ENCODE measurements at regions not wholly inside any gene's neighbourhood (a gene's known extent, or its start where the extent isn't known, plus 50 kb on each side); places are given as distances from the start of the nearest gene placed in this dataset.

DNA sequence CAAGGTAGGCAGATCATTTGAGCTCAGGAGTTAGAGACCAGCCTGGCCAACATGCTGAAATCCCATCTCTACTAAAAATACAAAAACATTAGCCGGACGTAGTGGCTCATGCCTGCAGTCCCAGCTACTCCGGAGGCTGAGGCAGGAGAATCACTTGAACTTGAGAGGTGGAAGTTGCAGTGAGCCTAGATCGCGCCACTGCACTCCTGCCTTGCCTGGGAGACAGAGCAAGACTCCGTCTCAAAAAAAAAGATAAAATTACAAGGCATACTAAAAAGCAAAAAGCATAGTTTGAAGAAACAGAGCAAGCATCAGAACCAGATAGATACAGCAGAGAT, 61.2 kb upstream of the CDC42BPA start:
- intact Hi-C loops (cut with micrococcal nuclease): no loop called here
- Histone ChIP-seq H3K9me1 (replicated peaks; ENCODE audit: control insufficient read depth, extremely low read depth, insufficient read depth, low read length) (no peaks in the 10 kb centered on the region), H4K20me1 (replicated peaks; ENCODE audit: control insufficient read depth, extremely low read depth, insufficient read depth, low read length) (no peaks in the 10 kb centered on the region), H2AFZ (ENCODE audit: low read depth, low read length) (no peak overlapping the region), H3K4me1 (ENCODE audit: control insufficient read depth, extremely low read depth, insufficient read depth, low read length) (no peaks in the 10 kb centered on the region), H3K4me2 (ENCODE audit: insufficient read depth, low read length) (no peak overlapping the region), H3K79me2 (ENCODE audit: control insufficient read depth, insufficient read depth, low read length) (no peaks in the 10 kb centered on the region), H3K27me3 (ENCODE audit: control insufficient read depth in 2 of 2, insufficient read depth in 2 of 2, low read length in 2 of 2) (no peaks in the 10 kb centered on the region), H3K4me3 (replicated peaks in 1 of 3; ENCODE audit: insufficient read depth in 1 of 3, low read depth in 1 of 3, low read length in 3 of 3) (no peak overlapping the region), H3K36me3 (ENCODE audit: control insufficient read depth in 2 of 2, extremely low read depth in 1 of 2, insufficient read depth in 2 of 2, low read length in 2 of 2) (no peaks in the 10 kb centered on the region), H3K9ac (replicated peaks; ENCODE audit: extremely low read depth, insufficient read depth, low read length) (no peak overlapping the region), H3K27ac (ENCODE audit: insufficient read depth, low read depth, low read length) (no peak overlapping the region), H3K9me3 (replicated peaks; ENCODE audit: control insufficient read depth, insufficient read depth, low read length) (no peaks in the 10 kb centered on the region)
- FAIRE-seq (no peak), DNase-seq (ENCODE audit: low read depth, low spot score) (no peak)
- BruUV-seq (replicated peaks): no TSS peak
- POLR2A ChIA-PET: no interaction called here
- CTCF ChIA-PET: interaction anchor here (1.4 kb wide), 1 partner anchor 10 kb away, joined by 3 read pairs; no protein-coding TSS in a partner anchor
- no peak for TF ChIP-seq POLR2A (IDR thresholded peaks at IDR 0.05; ENCODE audit: low read depth, low read length)
- TF ChIP-seq FOS (IDR thresholded peaks at IDR 0.05; ENCODE audit: borderline replicate concordance, insufficient read depth, low read length): no peak
- no peak for TF ChIP-seq GATA2 (IDR thresholded peaks at IDR 0.05; ENCODE audit: insufficient read depth, insufficient read length, low read depth, low read length)
- no peak for TF ChIP-seq JUN (IDR thresholded peaks at IDR 0.05; ENCODE audit: borderline replicate concordance, insufficient read depth, insufficient read length, low read depth)
- TF ChIP-seq MYC (IDR thresholded peaks at IDR 0.05; ENCODE audit: low read depth, low read length): no peak
- TF ChIP-seq MAX (IDR thresholded peaks at IDR 0.05; ENCODE audit: insufficient read depth, insufficient read length): no peak
- TF ChIP-seq POLR2AphosphoS5 (IDR thresholded peaks at IDR 0.05; ENCODE audit: insufficient read depth, low read depth, low read length): no peak
- TF ChIP-seq EZH2 (IDR thresholded peaks at IDR 0.05; ENCODE audit: borderline replicate concordance, low read depth, low read length, severe bottlenecking): no peak
- TF ChIP-seq, protein P1, sequence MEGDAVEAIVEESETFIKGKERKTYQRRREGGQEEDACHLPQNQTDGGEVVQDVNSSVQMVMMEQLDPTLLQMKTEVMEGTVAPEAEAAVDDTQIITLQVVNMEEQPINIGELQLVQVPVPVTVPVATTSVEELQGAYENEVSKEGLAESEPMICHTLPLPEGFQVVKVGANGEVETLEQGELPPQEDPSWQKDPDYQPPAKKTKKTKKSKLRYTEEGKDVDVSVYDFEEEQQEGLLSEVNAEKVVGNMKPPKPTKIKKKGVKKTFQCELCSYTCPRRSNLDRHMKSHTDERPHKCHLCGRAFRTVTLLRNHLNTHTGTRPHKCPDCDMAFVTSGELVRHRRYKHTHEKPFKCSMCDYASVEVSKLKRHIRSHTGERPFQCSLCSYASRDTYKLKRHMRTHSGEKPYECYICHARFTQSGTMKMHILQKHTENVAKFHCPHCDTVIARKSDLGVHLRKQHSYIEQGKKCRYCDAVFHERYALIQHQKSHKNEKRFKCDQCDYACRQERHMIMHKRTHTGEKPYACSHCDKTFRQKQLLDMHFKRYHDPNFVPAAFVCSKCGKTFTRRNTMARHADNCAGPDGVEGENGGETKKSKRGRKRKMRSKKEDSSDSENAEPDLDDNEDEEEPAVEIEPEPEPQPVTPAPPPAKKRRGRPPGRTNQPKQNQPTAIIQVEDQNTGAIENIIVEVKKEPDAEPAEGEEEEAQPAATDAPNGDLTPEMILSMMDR (IDR thresholded peaks at IDR 0.05; ENCODE audit: extremely low read depth in 1 of 2, insufficient read depth in 1 of 2, low read depth in 1 of 2, low read length in 2 of 2): no peak
- dilution Hi-C loops (cut with MboI; ENCODE audit: extremely low pct_ligation_motif_present, low sequenced_read_pairs): no loop called here

Measured in endothelial cell of umbilical vein (primary cell).